Body of pancreas (tissue), 4 donors: ENCODE measurements at regions not wholly inside any gene's neighbourhood (a gene's known extent, or its start where the extent isn't known, plus 50 kb on each side); places are given as distances from the start of the nearest gene placed in this dataset.
"Not testable (repeated sequence)": the region's sequence is repeated elsewhere in the genome, so short reads cannot be mapped to it uniquely, and the experiment has no call there.

Experiments
- ATAC-seq: fragments of 150-250 bp; one replicate; pipeline ENCODE4 v1.9.1; 2016
- DNase-seq, 4 donors: peaks; one replicate each; pipeline ENCODE4 v3.0.0-alpha.2; 2019
- H3K27ac ChIP-seq, 4 donors: fragments of 200-600 bp; sonication (generic); 1 replicate in 3 of 4; 2 replicates in 1 of 4; pipeline versions ENCODE4 v1.5.1 to v1.6.1; 2016 to 2019; ENCODE audit warnings: mild to moderate bottlenecking in 1 of 4, mixed read lengths in 1 of 4, moderate library complexity in 1 of 4
- H3K27me3 ChIP-seq, 2 donors: fragments of 200-600 bp; sonication (generic); one replicate each; pipeline ENCODE4 v1.6.0; 2016; ENCODE audit warnings: mild to moderate bottlenecking in 1 of 2
- H3K36me3 ChIP-seq, 2 donors: fragments of 200-600 bp; sonication (generic); replicated peaks in 1 of 2; 2 replicates each; pipeline ENCODE4 v1.5.1; 2016; ENCODE audit warnings: low read depth in 2 of 2; ENCODE audit not compliant: insufficient read depth in 1 of 2
- H3K4me1 ChIP-seq: fragments of 200-600 bp; sonication (generic); one replicate; pipeline ENCODE4 v1.6.0; 2016
- H3K4me3 ChIP-seq, 2 donors: fragments of 200-600 bp; sonication (generic); 1 replicate in 1 of 2; 2 replicates in 1 of 2; pipeline ENCODE4 v1.5.1; 2016 to 2019
- H3K9me3 ChIP-seq, 3 donors: fragments of 200-600 bp; sonication (generic); 1 replicate in 2 of 3; 2 replicates in 1 of 3; pipeline ENCODE4 v1.5.1; 2016
- CTCF ChIP-seq, 7 experiments: fragments of 450-650 bp in 4 of 7; fragments of 200-600 bp in 3 of 7; sonication (generic) in 3 of 7; IDR thresholded peaks; one replicate each; pipeline ENCODE4 v1.5.1; 2016 to 2019; ENCODE audit warnings: antibody characterized with exemption in 7 of 7
- POLR2A ChIP-seq, 3 donors: fragments of 450-650 bp; IDR thresholded peaks; one replicate each; pipeline ENCODE4 v1.6.1; 2016; ENCODE audit warnings: antibody characterized with exemption in 3 of 3, mild to moderate bottlenecking in 2 of 3
- WGBS, 2 donors: methylation state at CpG; one replicate each; pipeline ENCODE4 v1.1.5; 2017; 5-methylcytosine and 5-hydroxymethylcytosine counted together
- intact Hi-C: fragments of 100-400 bp; cut with DNase I; formaldehyde crosslinking; loops from one replicate; pipeline ENCODE4 v1.15.1; 2023

- ATAC-seq (no peak), DNase-seq (no peak)
- Histone ChIP-seq H3K27me3 (no peaks in the 10 kb centered on the region), H3K4me3 (no peak overlapping the region), H3K36me3 (no peaks in the 10 kb centered on the region), H3K4me1 (no peaks in the 10 kb centered on the region), H3K9me3 (no peaks in the 10 kb centered on the region), H3K27ac (no peak overlapping the region)
- TF ChIP-seq POLR2A (IDR thresholded peaks at IDR 0.05), result no peak
- no peak for TF ChIP-seq CTCF (IDR thresholded peaks at IDR 0.05)
- intact Hi-C loops, result no loop called here
- WGBS, 2 donors, result 42 to 52% methylated on average over 1 of the region's 1 CpG
Observed at GRCh38 chr5:143921525-143922311, 109.8 kb downstream of the HMHB1 start.

DNA sequence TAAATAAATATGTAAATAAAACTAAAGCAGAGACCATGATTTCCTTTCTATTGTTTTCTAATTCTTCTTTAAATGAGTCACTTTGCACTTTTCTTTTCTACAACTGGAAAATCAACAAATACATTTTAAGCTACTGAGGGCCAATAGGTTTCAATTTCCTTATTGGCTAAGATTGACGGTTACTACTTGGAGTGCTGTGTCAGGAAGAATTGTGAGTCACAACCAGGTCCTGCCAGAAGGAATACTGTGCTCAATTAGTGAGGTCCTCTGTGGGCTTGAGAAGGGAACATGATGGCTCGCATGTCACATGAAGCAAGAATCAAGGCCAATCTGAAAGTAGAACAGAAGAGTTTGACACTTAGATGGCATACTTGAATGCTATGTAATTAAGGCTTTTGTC is 110.8 kb downstream of the HMHB1 start:
- intact Hi-C loops, result no loop called here
- Histone ChIP-seq H3K36me3 (no peaks in the 10 kb centered on the region), H3K27me3 (no peaks in the 10 kb centered on the region)

GRCh38 chr5:143923634-143924266 is 111.8 kb downstream of the HMHB1 start:
- Histone ChIP-seq H3K27ac (no peak overlapping the region), H3K4me3 (no peak overlapping the region), H3K4me1 (no peaks in the 10 kb centered on the region), H3K27me3 (no peaks in the 10 kb centered on the region), H3K9me3 (no peaks in the 10 kb centered on the region), H3K36me3 (no peaks in the 10 kb centered on the region)
- DNase-seq (no peak), ATAC-seq (no peak)
- 72 to 78% methylated on average over 6 of the region's 6 CpGs for WGBS, 2 donors
- TF ChIP-seq CTCF (IDR thresholded peaks at IDR 0.05) (no peak), POLR2A (IDR thresholded peaks at IDR 0.05) (no peak)
- intact Hi-C loops, result no loop called here

More for the DNA sequence above, 110.8 kb downstream of the HMHB1 start:
- 71 to 75% methylated on average over 2 of the region's 2 CpGs for WGBS, 2 donors
- peak in 1 of 4 donors; percentile 4 for DNase-seq
- no peak for ATAC-seq
- H3K9me3 ChIP-seq, result no peaks in the 10 kb centered on the region
- no peak overlapping the region for H3K4me3 ChIP-seq
- H3K4me1 ChIP-seq, result no peaks in the 10 kb centered on the region
- H3K27ac ChIP-seq, result no peak overlapping the region
- TF ChIP-seq CTCF (IDR thresholded peaks at IDR 0.05) (no peak), POLR2A (IDR thresholded peaks at IDR 0.05) (no peak)

DNA sequence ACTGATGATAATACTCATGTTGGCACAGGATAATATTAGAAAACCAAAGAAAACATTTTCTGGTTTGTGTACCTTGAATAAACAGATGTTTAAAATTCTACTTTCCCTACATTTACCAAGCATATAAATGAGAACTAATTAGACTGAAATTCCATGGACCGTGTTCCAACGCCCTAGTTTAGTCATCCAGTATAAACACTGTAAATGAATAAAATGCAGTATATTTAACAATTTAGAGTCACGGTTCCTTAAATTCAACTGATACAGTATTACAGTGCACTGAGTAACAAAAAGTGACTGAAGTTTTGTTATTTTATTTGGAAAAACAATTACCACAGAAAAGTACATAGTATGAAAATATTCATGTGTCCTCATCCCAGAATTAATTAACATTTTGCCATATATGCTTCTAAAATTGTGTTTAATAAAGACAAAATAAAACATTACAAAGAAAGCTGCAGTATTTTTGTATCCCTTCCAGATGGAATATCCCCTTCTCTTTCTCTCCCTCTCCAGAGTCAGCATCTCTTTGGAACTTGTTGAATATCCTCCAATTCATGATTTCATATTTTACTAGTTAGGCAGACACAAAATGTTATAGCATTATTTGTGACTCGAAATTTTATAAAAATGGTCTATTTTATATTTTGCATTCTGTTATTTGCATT is 112.5 kb downstream of the HMHB1 start:
- WGBS, 2 donors, result 69 to 73% methylated on average over 4 of the region's 4 CpGs
- Histone ChIP-seq H3K4me1 (no peaks in the 10 kb centered on the region), H3K27ac (no peak overlapping the region), H3K36me3 (no peaks in the 10 kb centered on the region), H3K27me3 (no peaks in the 10 kb centered on the region), H3K4me3 (no peak overlapping the region), H3K9me3 (no peaks in the 10 kb centered on the region)
- TF ChIP-seq POLR2A (IDR thresholded peaks at IDR 0.05) (no peak), CTCF (IDR thresholded peaks at IDR 0.05) (no peak)
- ATAC-seq (no peak), DNase-seq (no peak)
- intact Hi-C loops, result no loop called here

DNA sequence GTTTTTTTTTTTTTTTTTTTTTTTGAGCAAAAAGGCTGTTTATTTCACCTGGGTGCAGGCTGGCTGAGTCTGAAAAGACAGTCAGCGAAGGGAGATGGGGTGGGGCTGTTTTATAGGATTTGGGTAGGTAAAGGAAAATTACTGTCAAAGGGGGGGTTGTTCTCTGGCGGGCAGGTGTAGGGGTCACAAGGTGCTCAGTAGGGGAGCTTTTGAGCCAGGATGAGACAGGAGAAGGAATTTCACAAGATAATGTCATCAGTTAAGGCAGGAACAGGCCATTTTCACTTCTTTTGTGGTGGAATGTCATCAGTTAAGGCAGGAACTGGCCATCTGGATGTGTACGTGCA is 113.0 kb downstream of the HMHB1 start:
- 93 to 95% methylated on average over 3 of the region's 3 CpGs for WGBS, 2 donors
- H3K4me1 ChIP-seq, DNase-seq, intact Hi-C loops, H3K27me3 ChIP-seq, ATAC-seq, H3K27ac ChIP-seq, H3K9me3 ChIP-seq, H3K4me3 ChIP-seq, H3K36me3 ChIP-seq: not testable (repeated sequence)
